ENCODE measurements at regions not wholly inside any gene's neighbourhood (a gene's known extent, or its start where the extent isn't known, plus 50 kb on each side); places are given as distances from the start of the nearest gene placed in this dataset.

- TF ChIP-seq CTCF (IDR thresholded peaks at IDR 0.05) (no peak), POLR2A (IDR thresholded peaks at IDR 0.05) (no peak)
Measured at GRCh38 chr6:91600561-91600960, 1013.7 kb upstream of the MAP3K7 start.
